ENCODE measurements at regions not wholly inside any gene's neighbourhood (a gene's known extent, or its start where the extent isn't known, plus 50 kb on each side); places are given as distances from the start of the nearest gene placed in this dataset.
"Not testable (repeated sequence)": the region's sequence is repeated elsewhere in the genome, so short reads cannot be mapped to it uniquely, and the experiment has no call there.

DNA sequence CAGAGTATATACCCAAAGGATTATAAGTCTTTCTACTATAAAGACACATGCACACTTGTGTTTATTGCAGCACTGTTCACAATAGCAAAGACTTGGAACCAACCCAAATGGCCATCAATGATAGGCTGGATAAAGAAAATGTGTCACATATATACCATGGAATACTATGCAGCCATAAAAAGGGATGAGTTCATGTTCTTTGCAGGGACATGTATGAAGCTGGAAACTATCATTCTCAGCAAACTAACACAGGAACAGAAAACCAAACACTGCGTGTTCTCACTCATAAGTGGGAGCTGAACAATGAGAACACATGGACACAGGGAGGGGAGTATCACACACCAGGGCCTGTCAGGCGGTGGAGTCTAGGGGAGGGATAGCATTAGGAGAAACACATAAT, 281.7 kb upstream of the MEF2C start:
- H2AK5ac ChIP-seq (ENCODE audit: low read depth, low read length); BruUV-seq (replicated peaks); H2BK5ac ChIP-seq (ENCODE audit: low read depth, low read length, poor library complexity, severe bottlenecking); dilution Hi-C loops (cut with HindIII; ENCODE audit: low sequenced_read_pairs, unreplicated experiment); H2BK20ac ChIP-seq (ENCODE audit: low read depth, low read length); H3K27me3 ChIP-seq (ENCODE audit: control insufficient read depth, insufficient read depth, low read length); H3K56ac ChIP-seq (ENCODE audit: extremely low read depth, insufficient read depth, low read length); intact Hi-C loops (cut with micrococcal nuclease); H4K5ac ChIP-seq (ENCODE audit: low read depth, low read length); DNase-seq; H3K18ac ChIP-seq (ENCODE audit: low read depth, low read length); H2BK15ac ChIP-seq (ENCODE audit: low read depth, low read length); H3K27ac ChIP-seq (ENCODE audit: insufficient read depth, low read length); H3K4me1 ChIP-seq (ENCODE audit: control insufficient read depth, insufficient read depth, low read length); H3K9me1 ChIP-seq (ENCODE audit: insufficient read depth, low read length); H3K23ac ChIP-seq (ENCODE audit: low read depth, low read length); H4K20me1 ChIP-seq (ENCODE audit: insufficient read depth, low read length); H3K79me1 ChIP-seq (ENCODE audit: low read depth in 1 of 2, low read length in 2 of 2); in situ Hi-C loops (cut with MboI; ENCODE audit: low sequenced_read_pairs); H4K8ac ChIP-seq (ENCODE audit: low read depth in 2 of 2, low read length in 2 of 2); H3K9ac ChIP-seq (ENCODE audit: low read depth, low read length); H3K4me2 ChIP-seq (ENCODE audit: low read depth, low read length); H2AFZ ChIP-seq (replicated peaks; ENCODE audit: low read length, poor library complexity); H3K36me3 ChIP-seq (ENCODE audit: control insufficient read depth, insufficient read depth, low read length); H4K91ac ChIP-seq (ENCODE audit: insufficient read depth, low read depth, low read length); ATAC-seq (ENCODE audit: low read depth); POLR2A ChIA-PET (ENCODE audit: unreplicated experiment); H2BK120ac ChIP-seq (ENCODE audit: low read depth, low read length); H3K14ac ChIP-seq (replicated peaks; ENCODE audit: low read depth, low read length); H3K9me3 ChIP-seq (ENCODE audit: control insufficient read depth, insufficient read depth, low read length); H3K4ac ChIP-seq (ENCODE audit: low read depth, low read length); H2AK9ac ChIP-seq (replicated peaks; ENCODE audit: low read depth, low read length, poor library complexity); H3K4me3 ChIP-seq (ENCODE audit: insufficient read depth, low read depth, low read length); CTCF ChIA-PET: not testable (repeated sequence)
- WGBS, 2 experiments (ENCODE audit: extremely low coverage in 2 of 2, insufficient read length in 1 of 2) = no CpG with 5 or more reads among the region's 2 CpGs
